ENCODE measurements at regions not wholly inside any gene's neighbourhood (a gene's known extent, or its start where the extent isn't known, plus 50 kb on each side); places are given as distances from the start of the nearest gene placed in this dataset.

- TF ChIP-seq GATA1 (IDR thresholded peaks at IDR 0.05; ENCODE audit: low read depth, low read length) = no peak
- no peak for TF ChIP-seq POLR2A (IDR thresholded peaks at IDR 0.05; ENCODE audit: low read length)
- DNase-seq = no peak
Measured at GRCh38 chr13:88565566-88565965, 894.4 kb downstream of the SLITRK5 start.

GRCh38 chr13:88585861-88586260, 914.7 kb downstream of the SLITRK5 start:
- no peak for DNase-seq
- TF ChIP-seq GATA1 (IDR thresholded peaks at IDR 0.05; ENCODE audit: low read depth, low read length) = no peak
- no peak for TF ChIP-seq POLR2A (IDR thresholded peaks at IDR 0.05; ENCODE audit: low read length)

- TF ChIP-seq GATA1 (IDR thresholded peaks at IDR 0.05; ENCODE audit: low read depth, low read length) (no peak), POLR2A (IDR thresholded peaks at IDR 0.05; ENCODE audit: low read length) (no peak)
- peak in 1 of 2 experiments; percentile 14 for DNase-seq
Measured at GRCh38 chr13:88586263-88586662, 915.1 kb downstream of the SLITRK5 start.

- no peak for TF ChIP-seq POLR2A (IDR thresholded peaks at IDR 0.05; ENCODE audit: low read length)
- TF ChIP-seq GATA1 (IDR thresholded peaks at IDR 0.05; ENCODE audit: low read depth, low read length) = no peak
- DNase-seq = no peak
Measured at GRCh38 chr13:88590574-88590973, 919.4 kb downstream of the SLITRK5 start.

- TF ChIP-seq POLR2A (IDR thresholded peaks at IDR 0.05; ENCODE audit: low read length) (no peak), GATA1 (IDR thresholded peaks at IDR 0.05; ENCODE audit: low read depth, low read length) (no peak)
Measured at GRCh38 chr13:88592105-88592504, 920.9 kb downstream of the SLITRK5 start.

GRCh38 chr13:88601949-88602348, 930.8 kb downstream of the SLITRK5 start:
- TF ChIP-seq GATA1 (IDR thresholded peaks at IDR 0.05; ENCODE audit: low read depth, low read length) = no peak
- no peak for TF ChIP-seq POLR2A (IDR thresholded peaks at IDR 0.05; ENCODE audit: low read length)

More at GRCh38 chr13:88592105-88592504, 920.9 kb downstream of the SLITRK5 start:
- no peak for DNase-seq

GRCh38 chr13:88602786-88603777, 931.9 kb downstream of the SLITRK5 start:
- TF ChIP-seq POLR2A (IDR thresholded peaks at IDR 0.05; ENCODE audit: low read length) = no peak
- no peak for TF ChIP-seq GATA1 (IDR thresholded peaks at IDR 0.05; ENCODE audit: low read depth, low read length)
- no peak for DNase-seq

More at GRCh38 chr13:88601949-88602348, 930.8 kb downstream of the SLITRK5 start:
- DNase-seq = no peak

- TF ChIP-seq POLR2A (IDR thresholded peaks at IDR 0.05; ENCODE audit: low read length) (no peak), GATA1 (IDR thresholded peaks at IDR 0.05; ENCODE audit: low read depth, low read length) (no peak)
- DNase-seq = peak in 1 of 2 experiments; percentile 8
Measured at GRCh38 chr13:88617176-88617575, 946.0 kb downstream of the SLITRK5 start.

- TF ChIP-seq POLR2A (IDR thresholded peaks at IDR 0.05; ENCODE audit: low read length) = no peak
- TF ChIP-seq GATA1 (IDR thresholded peaks at IDR 0.05; ENCODE audit: low read depth, low read length) = no peak
- DNase-seq = no peak
Measured at GRCh38 chr13:88622362-88622973, 951.3 kb downstream of the SLITRK5 start.

- TF ChIP-seq POLR2A (IDR thresholded peaks at IDR 0.05; ENCODE audit: low read length) = no peak
- no peak for TF ChIP-seq GATA1 (IDR thresholded peaks at IDR 0.05; ENCODE audit: low read depth, low read length)
- no peak for DNase-seq
Measured at GRCh38 chr13:88623150-88623549, 952.0 kb downstream of the SLITRK5 start.

GRCh38 chr13:88627071-88627470, 955.9 kb downstream of the SLITRK5 start:
- TF ChIP-seq GATA1 (IDR thresholded peaks at IDR 0.05; ENCODE audit: low read depth, low read length) (no peak), POLR2A (IDR thresholded peaks at IDR 0.05; ENCODE audit: low read length) (no peak)
- DNase-seq = no peak

GRCh38 chr13:88628882-88629281, 957.7 kb downstream of the SLITRK5 start:
- TF ChIP-seq GATA1 (IDR thresholded peaks at IDR 0.05; ENCODE audit: low read depth, low read length) (no peak), POLR2A (IDR thresholded peaks at IDR 0.05; ENCODE audit: low read length) (no peak)
- DNase-seq = no peak

- DNase-seq = no peak
- TF ChIP-seq POLR2A (IDR thresholded peaks at IDR 0.05; ENCODE audit: low read length) = no peak
- TF ChIP-seq GATA1 (IDR thresholded peaks at IDR 0.05; ENCODE audit: low read depth, low read length) = no peak
Measured at GRCh38 chr13:88637935-88638334, 966.8 kb downstream of the SLITRK5 start.

- no peak for DNase-seq
Measured at GRCh38 chr13:88643233-88643632, 972.1 kb downstream of the SLITRK5 start.

More at GRCh38 chr13:88643233-88643632, 972.1 kb downstream of the SLITRK5 start:
- no peak for TF ChIP-seq POLR2A (IDR thresholded peaks at IDR 0.05; ENCODE audit: low read length)
- no peak for TF ChIP-seq GATA1 (IDR thresholded peaks at IDR 0.05; ENCODE audit: low read depth, low read length)

Data from erythroblast (primary cell).